Breast epithelium (tissue), 3 donors: ENCODE measurements at regions not wholly inside any gene's neighbourhood (a gene's known extent, or its start where the extent isn't known, plus 50 kb on each side); places are given as distances from the start of the nearest gene placed in this dataset.

Experiments used
- CTCF ChIP-seq, 3 donors: fragments of 450-650 bp; IDR thresholded peaks; one replicate each; pipeline ENCODE4 v1.5.1; 2016 to 2017; ENCODE audit warnings: antibody characterized with exemption in 3 of 3, mild to moderate bottlenecking in 3 of 3, moderate library complexity in 3 of 3
- POLR2A ChIP-seq: fragments of 450-650 bp; IDR thresholded peaks from one replicate; pipeline ENCODE4 v1.6.1; 2016; ENCODE audit warnings: antibody characterized with exemption, mild to moderate bottlenecking, moderate library complexity
- POLR2AphosphoS5 ChIP-seq, 3 donors: sonication (generic); formaldehyde crosslinking; IDR thresholded peaks; one replicate each; pipeline ENCODE4 v1.6.1; 2017; ENCODE audit warnings: antibody characterized with exemption in 3 of 3

- no peak for TF ChIP-seq POLR2A
- no peak for TF ChIP-seq POLR2AphosphoS5 (IDR thresholded peaks at IDR 0.05)
- TF ChIP-seq CTCF (IDR thresholded peaks at IDR 0.05), result no peak
These were observed 315.3 kb downstream of the BUD13 start for GRCh38 chr11:116457336-116458007.
